GM12874 (cell line): ENCODE measurements at regions not wholly inside any gene's neighbourhood (a gene's known extent, or its start where the extent isn't known, plus 50 kb on each side); places are given as distances from the start of the nearest gene placed in this dataset.

Source experiments
- CTCF ChIP-seq: IDR thresholded peaks from 2 replicates; pipeline ENCODE4 v1.5.1; 2011; ENCODE audit warnings: low read depth, mild to moderate bottlenecking, control low read depth, low read length, moderate library complexity; ENCODE audit not compliant: insufficient read depth

GRCh38 chr6:19603721-19604120 is 233.4 kb upstream of the ID4 start:
- no peak for TF ChIP-seq CTCF

GRCh38 chr6:19605624-19606023 is 231.5 kb upstream of the ID4 start:
- TF ChIP-seq CTCF = no peak

- no peak for TF ChIP-seq CTCF
These were observed 228.6 kb upstream of the ID4 start for GRCh38 chr6:19608546-19608945.

GRCh38 chr6:19609972-19610641 is 227.1 kb upstream of the ID4 start:
- TF ChIP-seq CTCF = no peak

- TF ChIP-seq CTCF = no peak
These were observed 223.5 kb upstream of the ID4 start for GRCh38 chr6:19613678-19614077.

GRCh38 chr6:19616022-19616421 is 221.1 kb upstream of the ID4 start:
- no peak for TF ChIP-seq CTCF

GRCh38 chr6:19632230-19632629 is 204.9 kb upstream of the ID4 start:
- TF ChIP-seq CTCF = no peak

- no peak for TF ChIP-seq CTCF
These were observed 204.4 kb upstream of the ID4 start for GRCh38 chr6:19632786-19633185.
